RWPE1 (cell line): ENCODE measurements at regions not wholly inside any gene's neighbourhood (a gene's known extent, or its start where the extent isn't known, plus 50 kb on each side); places are given as distances from the start of the nearest gene placed in this dataset.
A peak's percentile ranks its signal among the peaks of the same experiment; 100 is the strongest.

ENCODE experiments used
- CTCF ChIA-PET: fragments of 350-600 bp; sonication (Branson Sonifier 250); formaldehyde crosslinking; extraction: SDS; loops from one replicate; lab custom pipeline; 2021; lab: Yijun Ruan, JAX
- POLR2A ChIA-PET: fragments of 400-600 bp; formaldehyde crosslinking; extraction: SDS; loops from one replicate; lab custom pipeline; 2020; ENCODE audit warnings: antibody characterized with exemption; ENCODE audit not compliant: low non-redundant PET; lab: Yijun Ruan, JAX
- DNase-seq: peaks from one replicate; pipeline ENCODE4 v3.0.0; 2012; ENCODE audit warnings: low spot score
- H3K27ac ChIP-seq: fragments of 450-650 bp; 2 replicates; pipeline ENCODE4 v1.5.1; 2017
- CTCF ChIP-seq: fragments of 450-650 bp; conservative IDR thresholded peaks from 2 replicates; pipeline ENCODE4 v1.5.1; 2017; ENCODE audit warnings: low read depth, mild to moderate bottlenecking

DNA sequence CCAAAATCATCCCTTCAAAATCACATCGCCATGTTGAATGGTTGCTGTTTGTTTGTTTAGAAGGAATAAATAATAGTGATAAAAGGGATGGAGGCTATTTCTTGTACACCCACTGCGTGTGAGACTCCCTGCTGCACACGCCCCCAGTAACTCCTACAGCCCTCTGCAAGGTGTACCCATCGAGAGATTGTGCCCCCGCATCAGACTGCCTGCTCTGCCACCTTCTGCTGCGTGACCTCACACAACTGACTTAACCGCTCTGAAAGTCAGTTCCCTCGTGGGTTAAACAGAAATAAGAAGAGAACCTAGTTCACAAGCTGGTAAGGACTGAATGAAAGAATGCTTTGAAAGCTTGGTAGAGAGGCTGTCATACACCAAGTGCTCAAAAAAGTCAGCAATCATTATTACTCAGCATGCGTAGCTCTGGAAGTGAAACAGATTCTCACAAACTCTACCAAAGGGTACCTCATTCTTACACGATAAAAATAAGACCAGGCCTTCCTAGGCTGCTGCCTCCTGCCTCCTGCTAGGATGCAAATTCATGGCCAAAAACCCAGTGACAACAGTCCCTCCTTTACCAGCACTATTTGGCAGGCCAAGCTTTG, 147.1 kb downstream of the CPEB2 start:
- peak overlapping the region; percentile 54 for H3K27ac ChIP-seq
- ChIA-PET CTCF (no interaction called here), POLR2A (no interaction called here)
- no peak for DNase-seq
- no peak for TF ChIP-seq CTCF

- DNase-seq: peak; percentile 41
- POLR2A ChIA-PET: no interaction called here
- CTCF ChIA-PET: no interaction called here
- TF ChIP-seq CTCF: no peak
- H3K27ac ChIP-seq: peak overlapping the region; percentile 54
These were observed 147.7 kb downstream of the CPEB2 start for GRCh38 chr4:15149839-15150592.

DNA sequence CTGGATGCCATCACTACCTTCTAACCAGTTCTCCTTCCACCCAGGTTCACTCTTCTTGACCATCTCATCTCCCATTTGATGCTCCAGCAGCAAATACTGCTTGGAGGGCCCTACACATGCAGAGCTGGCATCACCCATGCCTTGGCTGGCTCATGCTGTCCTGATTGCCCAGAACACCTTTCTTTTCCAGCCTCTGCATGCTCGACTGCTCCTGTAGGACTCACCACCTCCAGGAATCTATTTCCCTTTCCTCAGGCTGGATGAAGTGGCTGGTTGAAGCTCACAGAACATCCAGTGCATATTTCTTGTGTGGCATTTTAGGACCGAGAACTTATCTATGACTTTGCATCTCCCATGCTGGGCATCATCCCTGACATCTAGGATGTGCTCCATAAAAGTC, 148.3 kb downstream of the CPEB2 start:
- ChIA-PET POLR2A (no interaction called here), CTCF (no interaction called here)
- peak overlapping the region; percentile 54; the same call in 1 of the 2 replicates for H3K27ac ChIP-seq
- no peak for TF ChIP-seq CTCF
- no peak for DNase-seq

DNA sequence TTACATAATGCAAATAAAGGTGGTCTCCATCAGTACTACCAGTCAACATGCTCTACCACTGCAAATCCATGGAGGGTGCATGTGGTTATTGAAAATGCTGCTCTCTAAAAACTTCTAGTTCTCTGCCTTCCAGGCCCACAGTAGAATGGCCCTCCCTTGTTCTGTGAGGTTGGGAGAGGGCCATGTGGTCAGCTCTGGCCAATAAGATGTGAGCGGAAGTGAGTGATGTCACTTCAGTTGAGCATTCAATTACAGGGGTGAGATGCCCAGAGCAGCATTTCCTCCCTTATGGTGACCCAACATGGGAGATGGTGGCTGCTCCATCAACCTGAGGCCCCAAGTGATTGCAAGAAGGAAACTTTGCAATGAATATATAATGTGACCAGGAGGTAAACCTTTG, 148.8 kb downstream of the CPEB2 start:
- CTCF ChIA-PET: no interaction called here
- DNase-seq: no peak
- H3K27ac ChIP-seq: no peak overlapping the region
- POLR2A ChIA-PET: no interaction called here
- no peak for TF ChIP-seq CTCF

DNA sequence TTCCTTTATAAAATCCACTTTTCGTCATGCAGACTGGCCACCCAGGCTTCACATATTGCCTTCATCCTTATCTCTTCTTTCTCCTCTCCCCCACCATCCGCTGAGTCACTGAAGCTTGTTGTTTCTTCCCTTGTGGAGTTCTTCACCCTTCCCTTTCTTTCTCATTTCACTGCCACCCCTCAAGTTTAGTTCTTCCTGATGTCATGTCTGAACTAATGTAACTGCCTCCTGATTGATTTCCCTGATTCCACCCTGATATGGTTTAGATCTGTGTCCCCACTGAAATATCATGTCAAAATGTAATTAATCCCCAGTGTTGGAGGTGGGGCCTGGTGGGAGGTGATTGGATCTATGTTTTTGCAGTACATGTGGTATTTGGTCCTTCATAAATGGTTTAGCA, 151.4 kb downstream of the CPEB2 start:
- no peak for TF ChIP-seq CTCF
- CTCF ChIA-PET: no interaction called here
- no peak overlapping the region for H3K27ac ChIP-seq
- no peak for DNase-seq
- POLR2A ChIA-PET: no interaction called here

DNA sequence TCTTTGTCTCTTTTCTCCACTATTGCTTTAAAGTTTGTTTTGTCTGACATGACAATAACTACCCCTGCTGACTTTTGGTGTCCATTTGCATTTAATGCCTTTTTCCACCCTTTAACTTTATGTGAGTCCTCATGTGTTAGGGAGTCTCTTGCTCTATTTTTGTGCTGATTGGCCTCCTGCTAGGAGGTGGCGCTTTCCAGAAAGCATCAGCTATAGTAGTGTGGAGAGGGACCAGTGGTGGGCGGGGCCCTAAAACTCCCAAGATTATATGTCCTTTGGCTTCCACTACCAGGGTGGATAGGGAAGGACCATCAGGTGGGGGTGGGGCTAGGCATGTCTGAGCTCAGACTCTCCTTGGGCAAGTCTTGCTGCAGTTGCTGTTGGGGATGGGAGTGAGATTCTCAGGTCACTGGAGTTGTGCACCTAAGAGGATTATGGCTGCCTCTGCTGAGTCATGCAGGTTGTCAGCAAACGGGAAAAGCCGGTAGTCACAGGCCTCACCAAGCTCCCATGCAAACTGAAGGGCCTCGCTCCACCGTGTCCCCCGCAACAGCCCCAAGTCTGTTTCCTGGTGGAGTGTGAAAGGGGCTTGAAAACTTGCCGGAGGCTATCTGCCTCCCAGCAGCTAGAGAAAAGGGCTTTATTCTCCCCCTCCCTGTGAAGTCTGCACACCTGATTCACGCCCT, 156.3 kb downstream of the CPEB2 start:
- CTCF ChIA-PET: interaction anchor here (0.5 kb wide), 1 partner anchor 197 kb away, joined by 3 read pairs; no protein-coding TSS in a partner anchor
- DNase-seq: no peak
- POLR2A ChIA-PET: no interaction called here
- H3K27ac ChIP-seq: 0 out of 2 replicates have a peak overlapping the region, but pooled peaks have one; percentile 13
- no peak for TF ChIP-seq CTCF
